Neural progenitor cell (in vitro differentiated cells): ENCODE measurements at regions not wholly inside any gene's neighbourhood (a gene's known extent, or its start where the extent isn't known, plus 50 kb on each side); places are given as distances from the start of the nearest gene placed in this dataset.
A peak's percentile ranks its signal among the peaks of the same experiment; 100 is the strongest.

Experiments used
- DNase-seq: peaks from one replicate; pipeline ENCODE4 v3.0.0-alpha.2; 2016; ENCODE audit warnings: low spot score
- H2AFZ ChIP-seq: fragments of 200-600 bp; sonication (generic); replicated peaks from 2 replicates; pipeline ENCODE4 v1.6.1; 2016; ENCODE audit warnings: antibody characterized with exemption
- H3F3A ChIP-seq: fragments of 200-600 bp; sonication (generic); 2 replicates; pipeline ENCODE4 v1.6.1; 2016; ENCODE audit warnings: antibody characterized with exemption, low read depth
- H3K27ac ChIP-seq: fragments of 200-600 bp; sonication (generic); 2 replicates; pipeline ENCODE4 v1.5.1; 2016; ENCODE audit warnings: mild to moderate bottlenecking
- H3K27me3 ChIP-seq: fragments of 200-600 bp; sonication (generic); 2 replicates; pipeline ENCODE4 v1.6.1; 2016; ENCODE audit warnings: mild to moderate bottlenecking, moderate library complexity
- H3K36me3 ChIP-seq: fragments of 200-600 bp; sonication (generic); 2 replicates; pipeline ENCODE4 v1.5.1; 2016
- H3K4me1 ChIP-seq: fragments of 200-600 bp; sonication (generic); 2 replicates; pipeline ENCODE4 v1.6.1; 2016; ENCODE audit warnings: mixed run types
- H3K4me2 ChIP-seq: fragments of 200-600 bp; sonication (generic); 2 replicates; pipeline ENCODE4 v1.6.1; 2016
- H3K4me3 ChIP-seq: fragments of 200-600 bp; sonication (generic); 2 replicates; pipeline ENCODE4 v1.5.1; 2016
- H3K79me2 ChIP-seq: fragments of 200-600 bp; sonication (generic); 2 replicates; pipeline ENCODE4 v1.6.1; 2016; ENCODE audit warnings: low read depth
- H3K9ac ChIP-seq: fragments of 200-600 bp; sonication (generic); 2 replicates; pipeline ENCODE4 v1.6.1; 2016
- H3K9me3 ChIP-seq: fragments of 200-600 bp; sonication (generic); 2 replicates; pipeline ENCODE4 v1.5.1; 2016; ENCODE audit warnings: low read depth
- H4K20me1 ChIP-seq: fragments of 200-600 bp; sonication (generic); 2 replicates; pipeline ENCODE4 v1.6.1; 2016; ENCODE audit warnings: low read depth
- H3K27ac Mint-ChIP-seq: 3 replicates; pipeline ENCODE4 v1.8.0; 2021; ENCODE audit warnings: mixed read lengths
- H3K27me3 Mint-ChIP-seq: 2 replicates; pipeline ENCODE4 v1.8.0; 2022; ENCODE audit warnings: low read depth, mild to moderate bottlenecking, inconsistent platforms, moderate library complexity, mixed read lengths; ENCODE audit not compliant: insufficient read depth
- H3K36me3 Mint-ChIP-seq: 3 replicates; pipeline ENCODE4 v1.8.0; 2021; ENCODE audit warnings: mixed read lengths
- H3K4me1 Mint-ChIP-seq: 3 replicates; pipeline ENCODE4 v1.8.0; 2021; ENCODE audit warnings: mixed read lengths
- H3K4me3 Mint-ChIP-seq: 3 replicates; pipeline ENCODE4 v1.8.0; 2021; ENCODE audit warnings: mild to moderate bottlenecking, moderate library complexity, mixed read lengths
- H3K9me3 Mint-ChIP-seq: 3 replicates; pipeline ENCODE4 v1.8.0; 2020; ENCODE audit warnings: mixed read lengths
- EZH2 ChIP-seq: fragments of 200-600 bp; sonication (generic); IDR thresholded peaks from 2 replicates; pipeline ENCODE4 v1.6.1; 2017; ENCODE audit warnings: antibody characterized with exemption, mild to moderate bottlenecking, moderate library complexity
- EZH2phosphoT487 ChIP-seq: fragments of 200-600 bp; sonication (generic); IDR thresholded peaks from 2 replicates; pipeline ENCODE4 v1.6.1; 2017; ENCODE audit warnings: antibody characterized with exemption
- TF ChIP-seq, protein P1 (sequence below): fragments of 200-600 bp; sonication (generic); IDR thresholded peaks from 2 replicates; pipeline ENCODE4 v1.5.1; 2017; ENCODE audit warnings: antibody characterized with exemption, mild to moderate bottlenecking

DNA sequence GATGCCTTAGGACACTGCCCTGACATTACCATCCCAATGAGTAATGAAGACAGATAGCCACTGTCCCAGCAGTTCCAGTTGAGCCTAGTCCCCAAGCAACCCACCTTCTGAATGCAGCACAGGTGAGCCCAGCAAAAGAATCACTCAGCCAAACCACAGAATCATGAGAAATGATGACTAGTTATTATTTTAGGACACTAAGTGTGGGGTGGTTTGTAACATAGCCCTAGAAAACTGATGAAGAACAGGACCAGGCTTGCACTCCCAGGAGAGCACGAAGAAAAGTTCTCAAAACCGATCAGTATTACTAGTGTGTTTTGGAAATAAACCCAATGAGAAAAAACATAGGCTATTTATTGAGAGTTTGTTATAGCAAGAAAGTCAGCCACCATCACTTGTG, 129.6 kb upstream of the CNTN6 start:
- no peaks in the 10 kb centered on the region for H3K36me3 ChIP-seq
- no peak overlapping the region for H3K27ac ChIP-seq
- Mint-ChIP-seq H3K4me3 (no peak overlapping the region), H3K36me3 (no peaks in the 10 kb centered on the region), H3K27me3 (peaks cover 3% of the 10 kb centered on the region), H3K4me1 (peaks cover 2% of the 10 kb centered on the region), H3K27ac (no peak overlapping the region), H3K9me3 (peaks cover 3% of the 10 kb centered on the region)
- H3K9ac ChIP-seq, result no peak overlapping the region
- TF ChIP-seq, protein P1, sequence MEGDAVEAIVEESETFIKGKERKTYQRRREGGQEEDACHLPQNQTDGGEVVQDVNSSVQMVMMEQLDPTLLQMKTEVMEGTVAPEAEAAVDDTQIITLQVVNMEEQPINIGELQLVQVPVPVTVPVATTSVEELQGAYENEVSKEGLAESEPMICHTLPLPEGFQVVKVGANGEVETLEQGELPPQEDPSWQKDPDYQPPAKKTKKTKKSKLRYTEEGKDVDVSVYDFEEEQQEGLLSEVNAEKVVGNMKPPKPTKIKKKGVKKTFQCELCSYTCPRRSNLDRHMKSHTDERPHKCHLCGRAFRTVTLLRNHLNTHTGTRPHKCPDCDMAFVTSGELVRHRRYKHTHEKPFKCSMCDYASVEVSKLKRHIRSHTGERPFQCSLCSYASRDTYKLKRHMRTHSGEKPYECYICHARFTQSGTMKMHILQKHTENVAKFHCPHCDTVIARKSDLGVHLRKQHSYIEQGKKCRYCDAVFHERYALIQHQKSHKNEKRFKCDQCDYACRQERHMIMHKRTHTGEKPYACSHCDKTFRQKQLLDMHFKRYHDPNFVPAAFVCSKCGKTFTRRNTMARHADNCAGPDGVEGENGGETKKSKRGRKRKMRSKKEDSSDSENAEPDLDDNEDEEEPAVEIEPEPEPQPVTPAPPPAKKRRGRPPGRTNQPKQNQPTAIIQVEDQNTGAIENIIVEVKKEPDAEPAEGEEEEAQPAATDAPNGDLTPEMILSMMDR, result no peak
- no peak for TF ChIP-seq EZH2phosphoT487
- no peak for TF ChIP-seq EZH2
- no peaks in the 10 kb centered on the region for H3K79me2 ChIP-seq
- no peaks in the 10 kb centered on the region for H3F3A ChIP-seq
- no peak for DNase-seq
- H3K27me3 ChIP-seq, result no peaks in the 10 kb centered on the region
- no peak overlapping the region for H3K4me2 ChIP-seq
- no peak overlapping the region for H2AFZ ChIP-seq
- no peaks in the 10 kb centered on the region for H3K9me3 ChIP-seq
- H3K4me3 ChIP-seq, result no peak overlapping the region
- no peaks in the 10 kb centered on the region for H3K4me1 ChIP-seq
- no peaks in the 10 kb centered on the region for H4K20me1 ChIP-seq

DNA sequence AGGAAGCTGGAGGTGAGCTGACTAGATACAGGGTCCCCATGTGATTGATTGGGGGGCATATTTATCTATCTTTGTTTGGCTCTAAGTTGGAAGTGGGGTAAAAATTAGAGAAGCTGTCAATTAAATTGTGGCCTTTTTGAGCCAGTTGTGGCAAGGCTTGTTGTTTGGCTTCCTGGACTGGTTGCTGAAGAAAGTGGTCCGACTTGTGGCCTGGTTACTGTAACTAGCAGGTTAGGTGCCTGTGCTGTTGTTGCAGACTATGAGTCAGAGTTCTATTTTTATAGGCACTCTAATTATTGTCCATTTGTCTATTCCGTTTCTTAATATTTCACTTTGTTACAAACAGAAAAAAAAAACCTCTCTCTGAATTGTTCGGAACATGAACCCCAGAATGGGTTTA, 129.1 kb upstream of the CNTN6 start:
- DNase-seq, result no peak

DNA sequence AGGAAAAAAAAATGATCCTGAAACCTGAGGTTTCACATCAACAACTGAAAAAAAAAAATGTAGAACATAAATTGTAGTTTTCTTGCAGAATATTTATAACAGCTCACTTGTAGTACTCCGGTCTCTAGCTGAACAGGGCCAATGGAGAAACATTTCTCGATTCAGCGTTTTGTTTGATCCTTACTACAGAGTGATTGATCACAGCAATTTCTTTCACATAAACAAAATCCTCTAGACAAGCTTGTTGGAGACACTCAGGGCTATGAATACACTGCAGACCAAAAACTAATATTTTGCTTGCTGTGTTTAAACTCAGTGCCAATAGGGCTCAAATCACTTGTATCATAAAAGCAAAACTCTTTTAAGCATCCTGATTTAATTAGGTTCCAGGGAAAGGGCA, 127.0 kb upstream of the CNTN6 start:
- Histone ChIP-seq H2AFZ (peak overlapping the region; percentile 47), H3K36me3 (no peaks in the 10 kb centered on the region), H3K4me1 (no peaks in the 10 kb centered on the region), H4K20me1 (no peaks in the 10 kb centered on the region), H3K4me3 (no peak overlapping the region), H3K9me3 (no peaks in the 10 kb centered on the region), H3K27ac (no peak overlapping the region), H3K9ac (no peak overlapping the region), H3K4me2 (no peak overlapping the region), H3K79me2 (no peaks in the 10 kb centered on the region), H3K27me3 (no peaks in the 10 kb centered on the region), H3F3A (no peaks in the 10 kb centered on the region)
- H3K36me3 Mint-ChIP-seq, result no peaks in the 10 kb centered on the region
- TF ChIP-seq EZH2, result no peak
- TF ChIP-seq, protein P1, result no peak
- TF ChIP-seq EZH2phosphoT487, result no peak
- no peak overlapping the region for H3K27ac Mint-ChIP-seq
- H3K27me3 Mint-ChIP-seq, result peaks cover 3% of the 10 kb centered on the region
- DNase-seq, result no peak
- peaks cover 2% of the 10 kb centered on the region for H3K4me1 Mint-ChIP-seq
- H3K4me3 Mint-ChIP-seq, result no peak overlapping the region
- H3K9me3 Mint-ChIP-seq, result peaks cover 3% of the 10 kb centered on the region

More for the DNA sequence above, 129.1 kb upstream of the CNTN6 start:
- Histone ChIP-seq H3K9me3 (no peaks in the 10 kb centered on the region), H3K79me2 (no peaks in the 10 kb centered on the region), H3K36me3 (no peaks in the 10 kb centered on the region), H3F3A (no peaks in the 10 kb centered on the region), H4K20me1 (no peaks in the 10 kb centered on the region), H3K27me3 (no peaks in the 10 kb centered on the region), H3K27ac (no peak overlapping the region), H3K9ac (no peak overlapping the region), H3K4me1 (no peaks in the 10 kb centered on the region), H3K4me2 (no peak overlapping the region), H3K4me3 (no peak overlapping the region), H2AFZ (no peak overlapping the region)
- H3K9me3 Mint-ChIP-seq, result peaks cover 3% of the 10 kb centered on the region
- no peak overlapping the region for H3K4me3 Mint-ChIP-seq
- H3K4me1 Mint-ChIP-seq, result peaks cover 2% of the 10 kb centered on the region
- H3K27me3 Mint-ChIP-seq, result peaks cover 3% of the 10 kb centered on the region
- no peak overlapping the region for H3K27ac Mint-ChIP-seq
- TF ChIP-seq EZH2phosphoT487 (no peak), EZH2 (no peak)
- TF ChIP-seq, protein P1, result no peak
- H3K36me3 Mint-ChIP-seq, result no peaks in the 10 kb centered on the region

GRCh38 chr3:966341-966740, 126.5 kb upstream of the CNTN6 start:
- H3K36me3 Mint-ChIP-seq, result no peaks in the 10 kb centered on the region
- H3K9me3 Mint-ChIP-seq, result peaks cover 4% of the 10 kb centered on the region
- no peaks in the 10 kb centered on the region for H3K9me3 ChIP-seq
- no peak overlapping the region for H3K4me2 ChIP-seq
- H3K4me3 Mint-ChIP-seq, result no peak overlapping the region
- no peaks in the 10 kb centered on the region for H3K79me2 ChIP-seq
- no peaks in the 10 kb centered on the region for H3K4me1 ChIP-seq
- DNase-seq, result no peak
- H3K9ac ChIP-seq, result no peak overlapping the region
- no peak overlapping the region for H3K4me3 ChIP-seq
- H3K27ac Mint-ChIP-seq, result no peak overlapping the region
- no peaks in the 10 kb centered on the region for H3F3A ChIP-seq
- H3K4me1 Mint-ChIP-seq, result peaks cover 2% of the 10 kb centered on the region
- H2AFZ ChIP-seq, result peak overlapping the region; percentile 47
- no peak overlapping the region for H3K27ac ChIP-seq
- H3K36me3 ChIP-seq, result no peaks in the 10 kb centered on the region
- peaks cover 3% of the 10 kb centered on the region for H3K27me3 Mint-ChIP-seq
- H4K20me1 ChIP-seq, result no peaks in the 10 kb centered on the region
- TF ChIP-seq, protein P1, result no peak
- TF ChIP-seq EZH2 (no peak), EZH2phosphoT487 (no peak)
- H3K27me3 ChIP-seq, result no peaks in the 10 kb centered on the region
